ENCODE measurements at regions not wholly inside any gene's neighbourhood (a gene's known extent, or its start where the extent isn't known, plus 50 kb on each side); places are given as distances from the start of the nearest gene placed in this dataset.

- no peak for TF ChIP-seq GATA2 (IDR thresholded peaks at IDR 0.05; ENCODE audit: low read depth, low read length)
- TF ChIP-seq GATA3 (IDR thresholded peaks at IDR 0.05; ENCODE audit: low read depth, low read length) = no peak
Measured at GRCh38 chr4:3665360-3665891, 100.8 kb upstream of the ADRA2C start.

All from SH-SY5Y (cell line).